ENCODE measurements at regions not wholly inside any gene's neighbourhood (a gene's known extent, or its start where the extent isn't known, plus 50 kb on each side); places are given as distances from the start of the nearest gene placed in this dataset.

GRCh38 chr3:90007778-90008499 lies 900.5 kb downstream of the EPHA3 start:
- Histone ChIP-seq H3K36me3 (ENCODE audit: insufficient read depth, insufficient read length, low read length) (no peaks in the 10 kb centered on the region), H3K9ac (ENCODE audit: insufficient read length, low read depth) (no peak overlapping the region), H3K9me3 (ENCODE audit: insufficient read depth, low read length) (no peaks in the 10 kb centered on the region), H3K4me3 (ENCODE audit: insufficient read length, low read depth) (no peak overlapping the region), H3K4me1 (ENCODE audit: insufficient read depth, insufficient read length) (peaks cover 2% of the 10 kb centered on the region), H3K27me3 (ENCODE audit: insufficient read depth, insufficient read length) (no peaks in the 10 kb centered on the region)
- DNase-seq (ENCODE audit: low read depth, low spot score), result no peak
- TF ChIP-seq YY1 (IDR thresholded peaks at IDR 0.05; ENCODE audit: insufficient read depth, insufficient read length), result no peak
- TF ChIP-seq ZNF274 (IDR thresholded peaks at IDR 0.05; ENCODE audit: low read depth, low read length), result no peak
- no peak for TF ChIP-seq SUZ12 (IDR thresholded peaks at IDR 0.05; ENCODE audit: extremely low read depth, insufficient read depth, insufficient read length)

- Histone ChIP-seq H3K36me3 (ENCODE audit: insufficient read depth, insufficient read length, low read length) (no peaks in the 10 kb centered on the region), H3K9me3 (ENCODE audit: insufficient read depth, low read length) (no peaks in the 10 kb centered on the region), H3K4me3 (ENCODE audit: insufficient read length, low read depth) (no peak overlapping the region), H3K9ac (ENCODE audit: insufficient read length, low read depth) (no peak overlapping the region), H3K27me3 (ENCODE audit: insufficient read depth, insufficient read length) (no peaks in the 10 kb centered on the region), H3K4me1 (ENCODE audit: insufficient read depth, insufficient read length) (peaks cover 2% of the 10 kb centered on the region)
- TF ChIP-seq ZNF274 (IDR thresholded peaks at IDR 0.05; ENCODE audit: low read depth, low read length) (no peak), SUZ12 (IDR thresholded peaks at IDR 0.05; ENCODE audit: extremely low read depth, insufficient read depth, insufficient read length) (no peak), YY1 (IDR thresholded peaks at IDR 0.05; ENCODE audit: insufficient read depth, insufficient read length) (no peak)
- peak; percentile 13 for DNase-seq (ENCODE audit: low read depth, low spot score)
These were observed 902.9 kb downstream of the EPHA3 start for GRCh38 chr3:90010341-90010740.

GRCh38 chr3:90011131-90011530 lies 903.7 kb downstream of the EPHA3 start:
- Histone ChIP-seq H3K4me3 (ENCODE audit: insufficient read length, low read depth) (no peak overlapping the region), H3K9me3 (ENCODE audit: insufficient read depth, low read length) (no peaks in the 10 kb centered on the region), H3K27me3 (ENCODE audit: insufficient read depth, insufficient read length) (no peaks in the 10 kb centered on the region), H3K4me1 (ENCODE audit: insufficient read depth, insufficient read length) (peaks cover 2% of the 10 kb centered on the region), H3K36me3 (ENCODE audit: insufficient read depth, insufficient read length, low read length) (no peaks in the 10 kb centered on the region), H3K9ac (ENCODE audit: insufficient read length, low read depth) (no peak overlapping the region)
- TF ChIP-seq YY1 (IDR thresholded peaks at IDR 0.05; ENCODE audit: insufficient read depth, insufficient read length) (no peak), ZNF274 (IDR thresholded peaks at IDR 0.05; ENCODE audit: low read depth, low read length) (no peak), SUZ12 (IDR thresholded peaks at IDR 0.05; ENCODE audit: extremely low read depth, insufficient read depth, insufficient read length) (no peak)
- DNase-seq (ENCODE audit: low read depth, low spot score), result no peak

GRCh38 chr3:90011596-90011995 lies 904.2 kb downstream of the EPHA3 start:
- H3K4me1 ChIP-seq (ENCODE audit: insufficient read depth, insufficient read length), result peaks cover 2% of the 10 kb centered on the region
- TF ChIP-seq SUZ12 (IDR thresholded peaks at IDR 0.05; ENCODE audit: extremely low read depth, insufficient read depth, insufficient read length), result no peak
- no peak for TF ChIP-seq ZNF274 (IDR thresholded peaks at IDR 0.05; ENCODE audit: low read depth, low read length)
- no peak for TF ChIP-seq YY1 (IDR thresholded peaks at IDR 0.05; ENCODE audit: insufficient read depth, insufficient read length)
- no peak overlapping the region for H3K4me3 ChIP-seq (ENCODE audit: insufficient read length, low read depth)
- no peak overlapping the region for H3K9ac ChIP-seq (ENCODE audit: insufficient read length, low read depth)
- H3K9me3 ChIP-seq (ENCODE audit: insufficient read depth, low read length), result no peaks in the 10 kb centered on the region
- DNase-seq (ENCODE audit: low read depth, low spot score), result no peak
- no peaks in the 10 kb centered on the region for H3K27me3 ChIP-seq (ENCODE audit: insufficient read depth, insufficient read length)
- H3K36me3 ChIP-seq (ENCODE audit: insufficient read depth, insufficient read length, low read length), result no peaks in the 10 kb centered on the region

GRCh38 chr3:90011996-90012395 lies 904.6 kb downstream of the EPHA3 start:
- H3K36me3 ChIP-seq (ENCODE audit: insufficient read depth, insufficient read length, low read length), result no peaks in the 10 kb centered on the region
- H3K9me3 ChIP-seq (ENCODE audit: insufficient read depth, low read length), result no peaks in the 10 kb centered on the region
- DNase-seq (ENCODE audit: low read depth, low spot score), result no peak
- H3K27me3 ChIP-seq (ENCODE audit: insufficient read depth, insufficient read length), result no peaks in the 10 kb centered on the region
- H3K4me3 ChIP-seq (ENCODE audit: insufficient read length, low read depth), result no peak overlapping the region
- peaks cover 2% of the 10 kb centered on the region for H3K4me1 ChIP-seq (ENCODE audit: insufficient read depth, insufficient read length)
- TF ChIP-seq SUZ12 (IDR thresholded peaks at IDR 0.05; ENCODE audit: extremely low read depth, insufficient read depth, insufficient read length) (no peak), YY1 (IDR thresholded peaks at IDR 0.05; ENCODE audit: insufficient read depth, insufficient read length) (no peak), ZNF274 (IDR thresholded peaks at IDR 0.05; ENCODE audit: low read depth, low read length) (no peak)
- no peak overlapping the region for H3K9ac ChIP-seq (ENCODE audit: insufficient read length, low read depth)

- TF ChIP-seq YY1 (IDR thresholded peaks at IDR 0.05; ENCODE audit: insufficient read depth, insufficient read length), result no peak
- TF ChIP-seq ZNF274 (IDR thresholded peaks at IDR 0.05; ENCODE audit: low read depth, low read length), result no peak
- no peak for TF ChIP-seq SUZ12 (IDR thresholded peaks at IDR 0.05; ENCODE audit: extremely low read depth, insufficient read depth, insufficient read length)
- Histone ChIP-seq H3K9ac (ENCODE audit: insufficient read length, low read depth) (no peak overlapping the region), H3K9me3 (ENCODE audit: insufficient read depth, low read length) (peaks cover 13% of the 10 kb centered on the region; the same call in 1 of the 2 replicates), H3K27me3 (ENCODE audit: insufficient read depth, insufficient read length) (no peaks in the 10 kb centered on the region), H3K4me1 (ENCODE audit: insufficient read depth, insufficient read length) (no peaks in the 10 kb centered on the region), H3K36me3 (ENCODE audit: insufficient read depth, insufficient read length, low read length) (no peaks in the 10 kb centered on the region), H3K4me3 (ENCODE audit: insufficient read length, low read depth) (no peak overlapping the region)
- DNase-seq (ENCODE audit: low read depth, low spot score), result peak; percentile 49
These were observed 908.4 kb downstream of the EPHA3 start for GRCh38 chr3:90015688-90016356.

GRCh38 chr3:90016555-90016954 lies 909.1 kb downstream of the EPHA3 start:
- no peak for DNase-seq (ENCODE audit: low read depth, low spot score)
- peaks cover 13% of the 10 kb centered on the region; the same call in 1 of the 2 replicates for H3K9me3 ChIP-seq (ENCODE audit: insufficient read depth, low read length)
- no peaks in the 10 kb centered on the region for H3K27me3 ChIP-seq (ENCODE audit: insufficient read depth, insufficient read length)
- no peaks in the 10 kb centered on the region for H3K36me3 ChIP-seq (ENCODE audit: insufficient read depth, insufficient read length, low read length)
- TF ChIP-seq YY1 (IDR thresholded peaks at IDR 0.05; ENCODE audit: insufficient read depth, insufficient read length), result no peak
- no peak for TF ChIP-seq SUZ12 (IDR thresholded peaks at IDR 0.05; ENCODE audit: extremely low read depth, insufficient read depth, insufficient read length)
- TF ChIP-seq ZNF274 (IDR thresholded peaks at IDR 0.05; ENCODE audit: low read depth, low read length), result no peak
- H3K9ac ChIP-seq (ENCODE audit: insufficient read length, low read depth), result no peak overlapping the region
- H3K4me1 ChIP-seq (ENCODE audit: insufficient read depth, insufficient read length), result no peaks in the 10 kb centered on the region
- H3K4me3 ChIP-seq (ENCODE audit: insufficient read length, low read depth), result no peak overlapping the region
